ENCODE measurements at regions not wholly inside any gene's neighbourhood (a gene's known extent, or its start where the extent isn't known, plus 50 kb on each side); places are given as distances from the start of the nearest gene placed in this dataset.

DNA sequence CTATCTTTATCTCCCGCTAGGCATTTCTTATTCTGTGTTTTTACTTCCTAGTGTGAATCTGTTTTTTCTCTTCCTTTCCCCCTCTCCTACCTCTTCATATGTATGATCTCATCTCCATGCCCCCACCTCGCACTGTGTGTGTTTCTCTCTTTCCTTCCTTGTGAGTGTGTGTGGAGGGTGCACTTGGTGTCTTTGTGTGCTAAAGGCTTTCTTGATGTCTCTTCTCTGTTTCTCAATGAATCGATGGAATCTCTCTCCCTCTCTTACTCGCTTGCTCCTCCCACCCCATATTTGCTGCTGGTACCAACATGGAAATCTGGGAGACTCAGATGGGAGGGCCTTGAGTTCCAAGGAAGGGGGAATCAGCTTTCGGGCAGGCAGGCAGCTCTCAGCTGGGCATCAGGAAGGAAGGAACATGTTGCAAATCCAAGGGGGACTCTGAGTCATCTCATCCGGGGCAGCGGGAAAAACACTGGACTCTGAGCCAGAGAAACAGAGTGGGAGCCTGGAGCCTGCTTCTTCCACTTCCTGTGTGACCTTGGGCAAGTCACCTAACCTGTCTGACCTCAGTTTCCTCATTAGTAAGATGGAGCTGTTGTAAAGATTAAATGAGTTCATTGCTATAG is 147.5 kb downstream of the PTPRU start:
- DNase-seq (ENCODE audit: low read depth in 1 of 2, low spot score in 1 of 2): no peak

DNA sequence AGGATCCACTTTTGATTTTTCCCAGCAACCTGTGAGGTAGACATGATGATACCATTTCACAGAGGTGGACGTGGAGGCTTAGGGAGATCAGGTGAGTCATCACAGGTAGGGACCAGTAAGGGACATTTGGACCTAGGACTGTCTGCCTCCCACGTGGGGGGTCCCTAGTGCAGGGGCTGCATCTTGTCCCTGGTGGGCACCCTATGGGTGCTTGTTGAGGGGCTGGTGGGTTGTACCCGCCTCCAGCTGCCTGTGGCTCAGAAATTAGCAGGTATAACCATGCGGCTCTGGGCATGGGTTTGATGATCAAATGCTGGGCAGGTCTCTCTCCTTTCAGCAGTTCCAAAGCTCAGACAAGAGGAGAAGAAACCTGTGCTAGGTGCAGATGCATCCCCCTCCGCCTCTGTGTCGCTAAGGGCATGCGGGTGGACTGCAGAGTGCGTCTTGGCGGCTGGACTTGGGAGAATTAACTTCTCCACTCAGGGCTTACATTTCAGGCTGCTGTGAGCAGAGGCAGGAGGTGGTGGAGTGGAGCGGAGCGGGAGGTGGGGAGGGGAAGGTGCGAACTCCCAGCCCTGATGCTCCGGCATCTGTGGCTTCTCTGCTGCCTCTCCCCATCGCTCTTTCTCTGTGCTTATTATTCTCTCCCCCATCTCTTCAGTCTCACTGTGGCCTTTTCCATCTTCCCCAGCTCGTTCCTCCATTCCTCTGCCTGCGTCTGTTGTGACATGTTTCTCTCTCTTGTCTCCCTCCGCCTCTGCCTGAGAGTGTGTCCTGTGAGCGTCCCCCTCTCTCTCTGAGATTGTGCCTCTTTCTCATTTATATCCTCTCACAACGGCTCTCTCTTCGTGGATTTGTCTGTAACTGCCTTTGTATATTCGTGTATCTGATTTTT is 146.8 kb downstream of the PTPRU start:
- DNase-seq (ENCODE audit: low read depth in 1 of 2, low spot score in 1 of 2): no peak

DNA sequence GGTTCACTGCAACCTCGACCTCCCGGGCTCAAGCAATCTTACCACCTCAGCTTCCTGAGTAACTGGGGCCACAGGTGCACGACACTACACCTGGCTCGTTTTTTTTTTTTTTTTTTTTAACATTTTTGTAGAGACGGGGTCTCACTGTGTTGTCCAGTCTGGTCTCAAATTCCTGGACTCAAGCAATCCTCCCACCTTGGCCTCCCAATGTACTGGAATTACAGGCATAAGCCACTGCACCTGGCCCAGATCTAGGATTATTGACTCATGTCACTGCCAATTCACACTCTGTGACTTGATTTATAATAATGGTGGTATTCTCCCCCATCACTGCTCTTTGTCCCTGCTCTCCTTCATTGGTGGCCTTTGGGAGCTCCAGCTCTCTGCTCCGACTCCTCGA is 145.1 kb downstream of the PTPRU start:
- DNase-seq (ENCODE audit: low read depth in 1 of 2, low spot score in 1 of 2): no peak

DNA sequence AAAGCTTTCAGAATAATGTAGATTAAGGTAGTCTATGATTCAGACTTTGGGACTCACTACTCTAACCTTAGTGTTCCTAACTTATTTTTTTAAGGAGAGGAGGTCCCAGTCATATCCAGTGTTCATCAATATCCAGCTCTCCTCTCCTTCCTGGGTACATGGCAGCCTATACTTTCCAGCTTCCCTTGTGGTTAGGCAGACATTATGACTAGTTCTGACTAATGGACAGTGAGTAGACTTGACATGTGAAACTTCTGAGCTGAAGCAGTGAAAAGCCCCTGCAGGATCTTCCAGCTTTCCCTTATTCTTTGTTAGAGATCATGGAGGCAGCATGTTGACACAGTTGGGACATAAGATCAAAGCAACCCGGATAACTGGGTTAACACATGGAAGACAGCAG is 144.2 kb downstream of the PTPRU start:
- DNase-seq (ENCODE audit: low read depth in 1 of 2, low spot score in 1 of 2): no peak

GRCh38 chr1:29379443-29380073 is 143.2 kb downstream of the PTPRU start:
- DNase-seq (ENCODE audit: low read depth in 1 of 2, low spot score in 1 of 2): no peak

Data from stimulated activated CD4-positive, alpha-beta T cell treated with anti-CD3 and anti-CD28 coated beads, Interleukin-15, amount 100 ng/mL, for 1 hour (primary cell).